SK-N-SH (cell line): ENCODE measurements at regions not wholly inside any gene's neighbourhood (a gene's known extent, or its start where the extent isn't known, plus 50 kb on each side); places are given as distances from the start of the nearest gene placed in this dataset.

Experiments
- CTCF ChIA-PET: fragments of 300-600, 350-600 bp; formaldehyde crosslinking; extraction: SDS; loops from one replicate; lab custom pipeline; 2021; lab: Yijun Ruan, JAX
- POLR2A ChIA-PET: fragments of 350-600 bp; sonication (Branson Sonifier 250); formaldehyde crosslinking; extraction: SDS; loops from one replicate; lab custom pipeline; 2020; ENCODE audit warnings: antibody characterized with exemption, inconsistent platforms; lab: Yijun Ruan, JAX
- DNase-seq: peaks from one replicate; pipeline ENCODE4 v3.0.0; 2012
- H2AFZ ChIP-seq: fragments of 200-600 bp; sonication (generic); 2 replicates; pipeline ENCODE4 v1.8.1; 2016; ENCODE audit warnings: antibody characterized with exemption, mild to moderate bottlenecking, low read depth
- H3F3A ChIP-seq: fragments of 200-600 bp; sonication (generic); replicated peaks from 2 replicates; pipeline ENCODE3; 2016; ENCODE audit warnings: antibody characterized with exemption, mild to moderate bottlenecking; ENCODE audit not compliant: insufficient read depth
- H3K27ac ChIP-seq, 2 experiments: fragments of 200-500 bp in 1 of 2; fragments of 200-600 bp in 1 of 2; sonication (Bioruptor generic) in 1 of 2; sonication (generic), shearing (Covaris generic) in 1 of 2; 2 replicates each; pipeline versions ENCODE4 v1.5.1 to v1.6.1; 2014 to 2016; ENCODE audit warnings: low read depth in 2 of 2, inconsistent platforms in 1 of 2, low read length in 1 of 2, mild to moderate bottlenecking in 1 of 2, mixed read lengths in 1 of 2
- H3K27me3 ChIP-seq: fragments of 200-600 bp; sonication (generic), shearing (Covaris generic); 2 replicates; pipeline ENCODE4 v1.6.1; 2016; ENCODE audit warnings: mixed run types; ENCODE audit not compliant: insufficient read depth
- H3K36me3 ChIP-seq, 2 experiments: fragments of 200-500 bp in 1 of 2; fragments of 200-600 bp in 1 of 2; sonication (Bioruptor generic) in 1 of 2; sonication (generic) in 1 of 2; replicated peaks in 1 of 2; 2 replicates each; pipeline versions ENCODE3 to v1.5.1; 2014 to 2016; ENCODE audit warnings: low read length in 1 of 2, mild to moderate bottlenecking in 1 of 2; ENCODE audit not compliant: insufficient read depth in 2 of 2, control insufficient read depth in 1 of 2
- H3K4me1 ChIP-seq, 2 experiments: fragments of 200-500 bp in 1 of 2; fragments of 200-600 bp in 1 of 2; sonication (Bioruptor generic) in 1 of 2; sonication (generic), shearing (Covaris generic) in 1 of 2; 2 replicates each; pipeline versions ENCODE4 v1.5.1 to v1.6.1; 2014 to 2016; ENCODE audit warnings: low read depth in 1 of 2, low read length in 1 of 2, mixed run types in 1 of 2; ENCODE audit not compliant: insufficient read depth in 2 of 2, control insufficient read depth in 1 of 2
- H3K4me2 ChIP-seq: fragments of 200-600 bp; sonication (generic), shearing (Covaris generic); 2 replicates; pipeline ENCODE4 v1.6.1; 2017; ENCODE audit warnings: mixed run types
- H3K4me3 ChIP-seq, 2 experiments: fragments of 200-500 bp in 1 of 2; fragments of 200-600 bp in 1 of 2; sonication (Bioruptor generic) in 1 of 2; sonication (generic), shearing (Covaris generic) in 1 of 2; 2 replicates each; pipeline versions ENCODE4 v1.5.1 to v1.8.1; 2014 to 2016; ENCODE audit warnings: low read depth in 2 of 2, inconsistent platforms in 1 of 2, low read length in 1 of 2, mild to moderate bottlenecking in 1 of 2, mixed read lengths in 1 of 2, moderate library complexity in 1 of 2
- H3K79me2 ChIP-seq: fragments of 200-600 bp; sonication (generic); 2 replicates; pipeline ENCODE4 v1.8.1; 2017; ENCODE audit warnings: mild to moderate bottlenecking; ENCODE audit not compliant: insufficient read depth
- H3K9ac ChIP-seq: fragments of 200-600 bp; sonication (generic); 2 replicates; pipeline ENCODE4 v1.6.1; 2017; ENCODE audit warnings: mixed run types
- H3K9me2 ChIP-seq: fragments of 200-600 bp; sonication (generic); 2 replicates; pipeline ENCODE4 v1.6.1; 2017; ENCODE audit warnings: mixed run types
- H3K9me3 ChIP-seq: fragments of 200-600 bp; sonication (generic); 2 replicates; pipeline ENCODE4 v1.6.1; 2017; ENCODE audit warnings: mixed run types, mild to moderate bottlenecking, moderate library complexity
- H4K20me1 ChIP-seq: fragments of 200-600 bp; sonication (generic); 2 replicates; pipeline ENCODE4 v1.6.1; 2017; ENCODE audit warnings: mild to moderate bottlenecking, mixed run types; ENCODE audit not compliant: insufficient read depth
- EP300 ChIP-seq, 2 experiments: IDR thresholded peaks; 2 replicates each; pipeline versions ENCODE4 v1.4.0 to v1.6.1; 2012; ENCODE audit warnings: borderline replicate concordance in 1 of 2, low read depth in 1 of 2, low read length in 1 of 2
- GATA2 ChIP-seq: sonication (generic); formaldehyde crosslinking; IDR thresholded peaks from 2 replicates; pipeline ENCODE4 v1.5.0; 2020; ENCODE audit warnings: mild to moderate bottlenecking, missing genetic modification reagents
- MXI1 ChIP-seq: IDR thresholded peaks from 2 replicates; pipeline ENCODE4 v1.6.1; 2012; ENCODE audit warnings: mild to moderate bottlenecking, low read depth, low read length, improper control_type of control experiment
- NRF1 ChIP-seq: IDR thresholded peaks from 2 replicates; pipeline ENCODE4 v1.6.1; 2012; ENCODE audit warnings: low read depth, mild to moderate bottlenecking, low read length
- POLR2AphosphoS5 ChIP-seq: IDR thresholded peaks from 2 replicates; pipeline ENCODE4 v1.6.1; 2012; ENCODE audit warnings: low read depth, low read length
- RCOR1 ChIP-seq: fragments of 150-350 bp; IDR thresholded peaks from 2 replicates; pipeline ENCODE4 v1.6.1; 2017; ENCODE audit warnings: antibody characterized with exemption, low read length
- RXRA ChIP-seq: IDR thresholded peaks from 2 replicates; pipeline ENCODE4 v1.4.0; 2012; ENCODE audit warnings: low read depth, mild to moderate bottlenecking, borderline replicate concordance
- TCF12 ChIP-seq: IDR thresholded peaks from 2 replicates; pipeline ENCODE4 v1.4.0; 2012
- WGBS: methylation state at CpG from one replicate; pipeline ENCODE4 v1.1.6; 2017; ENCODE audit warnings: low lambda C conversion rate; 5-methylcytosine and 5-hydroxymethylcytosine counted together
- TF ChIP-seq, protein P1 (sequence below): fragments of 150-350 bp; IDR thresholded peaks from 2 replicates; pipeline ENCODE4 v1.6.1; 2016; ENCODE audit warnings: mild to moderate bottlenecking, low read depth, low read length
- TF ChIP-seq, protein P2 (sequence below): fragments of 200-600 bp; sonication (generic); IDR thresholded peaks from 2 replicates; pipeline ENCODE4 v1.6.1; 2017; ENCODE audit warnings: antibody characterized with exemption, mild to moderate bottlenecking, moderate library complexity
- TF ChIP-seq, protein P3 (sequence below): IDR thresholded peaks from 2 replicates; pipeline ENCODE4; 2012

DNA sequence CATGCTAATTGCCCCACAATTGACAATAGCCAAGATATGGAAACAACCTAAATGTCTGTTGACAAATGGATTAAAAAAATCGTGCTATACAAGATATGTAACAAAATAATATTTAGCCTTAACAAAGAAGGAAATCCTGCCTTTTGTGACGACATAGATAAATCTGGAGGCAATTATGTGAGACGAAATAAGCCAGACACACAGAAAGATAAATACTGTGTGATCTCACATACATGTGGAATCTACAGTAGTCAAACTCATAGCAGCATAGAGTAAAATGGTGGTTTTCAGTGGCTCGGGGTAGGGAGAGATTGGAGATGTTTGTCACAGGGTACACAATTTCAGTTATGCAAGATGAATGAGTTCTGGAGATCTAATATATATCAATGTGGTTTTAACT is 895.8 kb downstream of the SLITRK6 start:
- 10% methylated on average over 4 of the region's 4 CpGs for WGBS

DNA sequence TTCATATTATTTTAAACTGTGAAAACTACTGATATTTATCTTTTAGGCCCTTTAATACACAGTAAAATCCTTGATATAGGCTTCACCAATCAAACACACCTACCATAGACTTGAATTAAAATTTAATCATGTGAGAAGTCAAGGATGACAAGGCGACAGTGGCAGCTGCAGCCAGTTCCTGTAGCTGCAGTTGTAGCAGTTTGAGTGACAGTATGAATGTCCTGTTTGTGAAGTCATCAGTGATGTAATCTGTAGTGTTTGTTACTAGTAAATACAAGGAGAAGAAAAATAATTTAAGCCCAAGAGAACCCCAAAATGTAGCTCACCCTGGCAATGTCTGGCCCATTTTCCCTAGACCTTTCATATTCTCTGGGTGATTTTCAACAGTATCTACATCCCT is 897.0 kb downstream of the SLITRK6 start:
- H2AFZ ChIP-seq = no peak overlapping the region
- ChIA-PET CTCF (interaction anchor here (1.2 to 2.0 kb wide), 4 partner anchors 10 to 925 kb away, joined by 3 to 8 read pairs (median 6); no protein-coding TSS in a partner anchor), POLR2A (no interaction called here)
- no peaks in the 10 kb centered on the region for H3F3A ChIP-seq
- peaks cover 0 to 2% of the 10 kb centered on the region in 2 experiments; a peak in 2 of 4 replicates for H3K4me1 ChIP-seq
- no peaks in the 10 kb centered on the region for H3K9me3 ChIP-seq
- H3K27ac ChIP-seq = no peak overlapping the region; a peak in 2 of 4 replicates
- H4K20me1 ChIP-seq = no peaks in the 10 kb centered on the region
- no peaks in the 10 kb centered on the region for H3K9me2 ChIP-seq
- H3K79me2 ChIP-seq = no peaks in the 10 kb centered on the region
- H3K4me2 ChIP-seq = no peak overlapping the region
- WGBS = 87% methylated on average over 1 of the region's 1 CpG
- TF ChIP-seq RXRA = no peak
- TF ChIP-seq POLR2AphosphoS5 = no peak
- TF ChIP-seq NRF1 = no peak
- TF ChIP-seq, protein P1, sequence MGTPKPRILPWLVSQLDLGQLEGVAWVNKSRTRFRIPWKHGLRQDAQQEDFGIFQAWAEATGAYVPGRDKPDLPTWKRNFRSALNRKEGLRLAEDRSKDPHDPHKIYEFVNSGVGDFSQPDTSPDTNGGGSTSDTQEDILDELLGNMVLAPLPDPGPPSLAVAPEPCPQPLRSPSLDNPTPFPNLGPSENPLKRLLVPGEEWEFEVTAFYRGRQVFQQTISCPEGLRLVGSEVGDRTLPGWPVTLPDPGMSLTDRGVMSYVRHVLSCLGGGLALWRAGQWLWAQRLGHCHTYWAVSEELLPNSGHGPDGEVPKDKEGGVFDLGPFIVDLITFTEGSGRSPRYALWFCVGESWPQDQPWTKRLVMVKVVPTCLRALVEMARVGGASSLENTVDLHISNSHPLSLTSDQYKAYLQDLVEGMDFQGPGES = no peak
- H3K9ac ChIP-seq = no peak overlapping the region
- no peaks in the 10 kb centered on the region for H3K36me3 ChIP-seq
- no peak for DNase-seq
- no peaks in the 10 kb centered on the region for H3K27me3 ChIP-seq
- H3K4me3 ChIP-seq = no peak overlapping the region

More for the DNA sequence above, 895.8 kb downstream of the SLITRK6 start:
- Histone ChIP-seq H3K4me2 (no peak overlapping the region), H3F3A (no peaks in the 10 kb centered on the region), H4K20me1 (no peaks in the 10 kb centered on the region), H3K4me1 (peaks cover 0 to 2% of the 10 kb centered on the region in 2 experiments; a peak in 2 of 4 replicates), H3K27ac (peak overlapping the region in 1 of 2 experiments; percentile 48; a peak in 3 of 4 replicates), H3K9ac (no peak overlapping the region), H3K9me3 (no peaks in the 10 kb centered on the region), H3K27me3 (no peaks in the 10 kb centered on the region), H3K9me2 (no peaks in the 10 kb centered on the region), H3K4me3 (no peak overlapping the region), H2AFZ (peak overlapping the region; percentile 30; the same call in 1 of the 2 replicates), H3K79me2 (no peaks in the 10 kb centered on the region), H3K36me3 (no peaks in the 10 kb centered on the region)
- ChIA-PET CTCF (interaction anchor here (1.1 to 2.0 kb wide), 3 partner anchors 902 to 914 kb away, joined by 4 to 8 read pairs (median 6); no protein-coding TSS in a partner anchor), POLR2A (no interaction called here)
- TF ChIP-seq, protein P2, sequence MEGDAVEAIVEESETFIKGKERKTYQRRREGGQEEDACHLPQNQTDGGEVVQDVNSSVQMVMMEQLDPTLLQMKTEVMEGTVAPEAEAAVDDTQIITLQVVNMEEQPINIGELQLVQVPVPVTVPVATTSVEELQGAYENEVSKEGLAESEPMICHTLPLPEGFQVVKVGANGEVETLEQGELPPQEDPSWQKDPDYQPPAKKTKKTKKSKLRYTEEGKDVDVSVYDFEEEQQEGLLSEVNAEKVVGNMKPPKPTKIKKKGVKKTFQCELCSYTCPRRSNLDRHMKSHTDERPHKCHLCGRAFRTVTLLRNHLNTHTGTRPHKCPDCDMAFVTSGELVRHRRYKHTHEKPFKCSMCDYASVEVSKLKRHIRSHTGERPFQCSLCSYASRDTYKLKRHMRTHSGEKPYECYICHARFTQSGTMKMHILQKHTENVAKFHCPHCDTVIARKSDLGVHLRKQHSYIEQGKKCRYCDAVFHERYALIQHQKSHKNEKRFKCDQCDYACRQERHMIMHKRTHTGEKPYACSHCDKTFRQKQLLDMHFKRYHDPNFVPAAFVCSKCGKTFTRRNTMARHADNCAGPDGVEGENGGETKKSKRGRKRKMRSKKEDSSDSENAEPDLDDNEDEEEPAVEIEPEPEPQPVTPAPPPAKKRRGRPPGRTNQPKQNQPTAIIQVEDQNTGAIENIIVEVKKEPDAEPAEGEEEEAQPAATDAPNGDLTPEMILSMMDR = no peak
- peak in 1 of 2 experiments; percentile 62; a peak in 1 of 4 replicates for TF ChIP-seq EP300 (IDR thresholded peaks at IDR 0.05; ENCODE audit: borderline replicate concordance in 1 of 2, low read depth in 1 of 2, low read length in 1 of 2)
- TF ChIP-seq, protein P3, sequence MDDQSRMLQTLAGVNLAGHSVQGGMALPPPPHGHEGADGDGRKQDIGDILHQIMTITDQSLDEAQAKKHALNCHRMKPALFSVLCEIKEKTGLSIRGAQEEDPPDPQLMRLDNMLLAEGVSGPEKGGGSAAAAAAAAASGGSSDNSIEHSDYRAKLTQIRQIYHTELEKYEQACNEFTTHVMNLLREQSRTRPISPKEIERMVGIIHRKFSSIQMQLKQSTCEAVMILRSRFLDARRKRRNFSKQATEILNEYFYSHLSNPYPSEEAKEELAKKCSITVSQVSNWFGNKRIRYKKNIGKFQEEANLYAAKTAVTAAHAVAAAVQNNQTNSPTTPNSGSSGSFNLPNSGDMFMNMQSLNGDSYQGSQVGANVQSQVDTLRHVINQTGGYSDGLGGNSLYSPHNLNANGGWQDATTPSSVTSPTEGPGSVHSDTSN = peak; percentile 10; the same call in 1 of the 2 replicates
- TF ChIP-seq GATA2 (CRISPR knock-in tag) = 0 out of 2 replicates have a peak, but pooled peaks have one; percentile 31
- no peak; the same call in 1 of the 2 replicates for TF ChIP-seq MXI1
- peak; percentile 64 for TF ChIP-seq TCF12
- 0 out of 2 replicates have a peak, but pooled peaks have one; percentile 20 for TF ChIP-seq RCOR1
- DNase-seq = peak; percentile 31
